ENCODE measurements at regions not wholly inside any gene's neighbourhood (a gene's known extent, or its start where the extent isn't known, plus 50 kb on each side); places are given as distances from the start of the nearest gene placed in this dataset.

DNA sequence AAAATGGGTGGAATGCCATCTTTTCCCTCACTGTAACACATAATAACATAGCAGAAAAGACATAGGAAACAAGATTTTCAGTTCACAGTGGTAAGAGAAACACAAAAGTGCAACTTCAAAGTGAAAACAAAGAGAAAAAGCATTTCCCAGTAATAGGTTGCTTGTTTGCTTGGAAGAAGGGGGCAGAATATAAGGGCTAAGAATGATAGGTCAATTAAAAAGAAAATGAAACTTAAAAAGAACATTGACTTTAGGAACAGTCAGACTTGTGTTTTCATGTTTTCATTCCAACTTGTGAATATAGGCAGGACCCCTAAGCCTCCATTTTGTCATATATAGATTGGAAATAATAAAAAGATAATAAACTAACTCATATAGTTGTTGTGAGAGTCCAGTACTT lies 168.2 kb upstream of the PPP3CA start:
- Mint-ChIP-seq H3K27ac (ENCODE audit: low read depth) (no peak overlapping the region), H3K27me3 (peaks cover 57% of the 10 kb centered on the region), H3K4me3 (no peak overlapping the region), H3K36me3 (ENCODE audit: insufficient read depth) (peaks cover 2% of the 10 kb centered on the region), H3K4me1 (no peaks in the 10 kb centered on the region), H3K9me3 (no peaks in the 10 kb centered on the region)
- DNase-seq (ENCODE audit: low spot score in 2 of 2): no peak
- no peak for ATAC-seq (replicated peaks; ENCODE audit: extremely low read depth, poor library complexity, severe bottlenecking)

DNA sequence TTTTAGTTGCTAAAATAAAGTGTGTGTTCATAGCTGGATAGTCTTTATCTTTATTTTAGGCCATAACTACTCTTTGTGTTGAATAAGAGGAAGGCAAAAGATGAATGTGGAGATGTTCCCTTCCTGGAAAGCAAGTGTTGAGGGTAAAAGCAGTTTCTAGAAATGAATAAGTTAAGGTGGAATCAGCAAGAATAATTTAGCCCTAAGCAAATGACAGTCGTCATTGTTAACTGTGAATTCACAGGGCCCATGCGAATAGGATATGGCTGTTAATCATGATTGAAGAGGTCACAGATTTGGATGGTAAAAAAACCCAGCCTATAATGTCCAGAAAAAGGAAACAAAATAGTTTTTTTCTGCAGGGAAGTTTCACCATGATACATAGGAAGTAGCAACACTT lies 167.8 kb upstream of the PPP3CA start:
- ATAC-seq (replicated peaks; ENCODE audit: extremely low read depth, poor library complexity, severe bottlenecking) (no peak), DNase-seq (ENCODE audit: low spot score in 2 of 2) (no peak)
- no peak overlapping the region for H3K4me3 Mint-ChIP-seq
- H3K27ac Mint-ChIP-seq (ENCODE audit: low read depth): no peak overlapping the region
- peaks cover 2% of the 10 kb centered on the region for H3K36me3 Mint-ChIP-seq (ENCODE audit: insufficient read depth)
- no peaks in the 10 kb centered on the region for H3K9me3 Mint-ChIP-seq
- H3K4me1 Mint-ChIP-seq: no peaks in the 10 kb centered on the region
- H3K27me3 Mint-ChIP-seq: peaks cover 57% of the 10 kb centered on the region

- H3K36me3 Mint-ChIP-seq (ENCODE audit: insufficient read depth): peaks cover 2% of the 10 kb centered on the region
- H3K4me3 Mint-ChIP-seq: no peak overlapping the region
- H3K4me1 Mint-ChIP-seq: no peaks in the 10 kb centered on the region
- no peaks in the 10 kb centered on the region for H3K9me3 Mint-ChIP-seq
- H3K27me3 Mint-ChIP-seq: peaks cover 44% of the 10 kb centered on the region
- H3K27ac Mint-ChIP-seq (ENCODE audit: low read depth): no peak overlapping the region
- no peak for ATAC-seq (replicated peaks; ENCODE audit: extremely low read depth, poor library complexity, severe bottlenecking)
- DNase-seq (ENCODE audit: low spot score in 2 of 2): no peak
These were observed 165.1 kb upstream of the PPP3CA start for GRCh38 chr4:101512416-101512815.

- Mint-ChIP-seq H3K27ac (ENCODE audit: low read depth) (no peak overlapping the region), H3K9me3 (no peaks in the 10 kb centered on the region), H3K4me3 (no peak overlapping the region), H3K36me3 (ENCODE audit: insufficient read depth) (no peaks in the 10 kb centered on the region), H3K4me1 (no peaks in the 10 kb centered on the region), H3K27me3 (no peaks in the 10 kb centered on the region)
- no peak for DNase-seq (ENCODE audit: low spot score in 2 of 2)
- ATAC-seq (replicated peaks; ENCODE audit: extremely low read depth, poor library complexity, severe bottlenecking): no peak
These were observed 154.1 kb upstream of the PPP3CA start for GRCh38 chr4:101501421-101501820.

DNA sequence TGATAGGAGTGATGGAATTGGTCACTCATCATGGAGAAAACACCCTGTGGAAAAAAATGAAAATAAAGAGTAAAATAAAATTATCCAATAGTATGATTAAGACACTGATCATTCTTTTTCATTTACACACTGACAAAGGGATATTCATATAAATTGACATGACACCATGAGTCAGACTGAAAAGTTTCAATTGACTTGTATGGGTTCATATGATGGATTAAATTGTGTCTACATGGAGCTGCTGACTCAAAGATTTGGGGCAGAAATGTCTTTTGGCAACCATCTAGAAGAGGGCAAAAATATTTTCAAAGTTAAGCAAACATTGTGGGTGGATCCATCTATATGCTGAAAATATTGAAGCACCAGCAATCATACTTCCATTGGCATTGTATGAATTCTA lies 153.4 kb upstream of the PPP3CA start:
- Mint-ChIP-seq H3K4me1 (no peaks in the 10 kb centered on the region), H3K9me3 (no peaks in the 10 kb centered on the region), H3K4me3 (no peak overlapping the region), H3K27ac (ENCODE audit: low read depth) (no peak overlapping the region), H3K27me3 (no peaks in the 10 kb centered on the region), H3K36me3 (ENCODE audit: insufficient read depth) (no peaks in the 10 kb centered on the region)
- ATAC-seq (replicated peaks; ENCODE audit: extremely low read depth, poor library complexity, severe bottlenecking): no peak
- DNase-seq (ENCODE audit: low spot score in 2 of 2): no peak

- no peak for DNase-seq (ENCODE audit: low spot score in 2 of 2)
- Mint-ChIP-seq H3K27me3 (peaks cover 14% of the 10 kb centered on the region), H3K27ac (ENCODE audit: low read depth) (no peak overlapping the region), H3K4me1 (peaks cover 5% of the 10 kb centered on the region), H3K9me3 (no peaks in the 10 kb centered on the region), H3K4me3 (no peak overlapping the region), H3K36me3 (ENCODE audit: insufficient read depth) (no peaks in the 10 kb centered on the region)
- no peak for ATAC-seq (replicated peaks; ENCODE audit: extremely low read depth, poor library complexity, severe bottlenecking)
These were observed 127.9 kb upstream of the PPP3CA start for GRCh38 chr4:101475246-101475645.

GRCh38 chr4:101471201-101471600 lies 123.9 kb upstream of the PPP3CA start:
- no peak overlapping the region for H3K4me3 Mint-ChIP-seq
- H3K4me1 Mint-ChIP-seq: peaks cover 5% of the 10 kb centered on the region
- no peaks in the 10 kb centered on the region for H3K9me3 Mint-ChIP-seq
- H3K27ac Mint-ChIP-seq (ENCODE audit: low read depth): no peak overlapping the region
- H3K27me3 Mint-ChIP-seq: peaks cover 25% of the 10 kb centered on the region
- ATAC-seq (replicated peaks; ENCODE audit: extremely low read depth, poor library complexity, severe bottlenecking): no peak
- no peak for DNase-seq (ENCODE audit: low spot score in 2 of 2)
- no peaks in the 10 kb centered on the region for H3K36me3 Mint-ChIP-seq (ENCODE audit: insufficient read depth)

DNA sequence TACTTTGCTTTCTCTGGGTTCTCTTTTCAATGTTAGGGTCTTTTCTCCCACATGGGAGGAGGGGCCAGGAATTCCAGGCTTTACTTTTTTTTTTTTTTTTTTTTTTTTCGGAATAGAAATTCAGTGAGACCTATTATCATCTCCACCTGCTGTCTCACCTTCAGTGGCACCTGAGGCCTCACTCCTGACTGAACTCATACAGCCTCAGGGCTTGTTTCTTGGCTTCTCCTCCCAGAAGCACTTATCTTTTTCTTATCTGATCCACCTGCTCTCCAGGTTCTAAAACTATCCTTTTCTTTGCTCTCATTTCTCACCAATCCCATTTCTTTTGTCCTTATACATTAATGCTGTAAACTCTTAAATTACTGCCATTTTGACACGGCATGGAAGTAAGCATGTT lies 117.3 kb upstream of the PPP3CA start:
- Mint-ChIP-seq H3K27ac (ENCODE audit: low read depth) (no peak overlapping the region), H3K36me3 (ENCODE audit: insufficient read depth) (peaks cover 2% of the 10 kb centered on the region), H3K27me3 (peaks cover 27% of the 10 kb centered on the region), H3K4me3 (no peak overlapping the region), H3K4me1 (no peaks in the 10 kb centered on the region), H3K9me3 (no peaks in the 10 kb centered on the region)
- ATAC-seq (replicated peaks; ENCODE audit: extremely low read depth, poor library complexity, severe bottlenecking) (no peak), DNase-seq (ENCODE audit: low spot score in 2 of 2) (no peak)

DNA sequence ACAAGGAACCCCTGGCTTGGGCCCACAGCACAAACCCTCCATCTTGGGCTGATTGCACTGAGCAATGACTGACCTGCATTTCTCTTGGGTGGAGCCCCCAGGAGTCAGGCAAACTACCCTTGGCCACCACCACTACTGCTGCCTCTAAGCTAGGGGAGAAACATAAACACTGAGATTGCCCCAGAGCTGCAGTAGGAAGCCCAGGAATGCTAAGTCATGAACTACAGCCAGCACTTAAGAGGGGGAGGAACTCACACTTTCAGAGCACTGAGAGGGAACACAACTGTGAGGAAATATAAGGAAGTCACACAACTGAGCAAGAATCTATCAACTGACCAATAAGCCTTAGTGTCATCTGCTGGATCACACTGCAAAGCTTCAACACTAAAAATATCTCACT lies 111.6 kb upstream of the PPP3CA start:
- DNase-seq (ENCODE audit: low spot score in 2 of 2) (no peak), ATAC-seq (replicated peaks; ENCODE audit: extremely low read depth, poor library complexity, severe bottlenecking) (no peak)
- Mint-ChIP-seq H3K4me3 (no peak overlapping the region), H3K4me1 (no peaks in the 10 kb centered on the region), H3K9me3 (no peaks in the 10 kb centered on the region), H3K36me3 (ENCODE audit: insufficient read depth) (no peaks in the 10 kb centered on the region), H3K27me3 (peaks cover 59% of the 10 kb centered on the region), H3K27ac (ENCODE audit: low read depth) (no peak overlapping the region)

DNA sequence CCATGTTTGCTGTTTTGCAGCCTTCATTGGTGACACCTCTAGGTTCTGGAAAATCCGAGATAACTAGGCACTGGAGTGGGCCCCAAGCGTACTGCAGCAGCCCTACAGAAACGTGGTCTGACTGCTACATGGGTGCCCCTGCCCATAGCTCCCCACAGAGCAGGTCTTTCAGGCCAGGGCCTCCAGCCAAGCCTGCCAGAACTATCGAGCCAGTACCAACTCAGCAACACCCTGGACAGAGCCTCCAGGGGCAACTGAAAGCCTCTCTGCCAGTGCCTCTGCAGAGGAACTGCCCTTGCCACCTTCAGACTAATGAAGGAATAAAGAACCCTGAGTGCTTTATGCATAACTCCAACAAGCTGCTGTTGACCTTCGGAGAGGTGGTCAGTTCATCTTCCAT lies 111.1 kb upstream of the PPP3CA start:
- DNase-seq (ENCODE audit: low spot score in 2 of 2) (no peak), ATAC-seq (replicated peaks; ENCODE audit: extremely low read depth, poor library complexity, severe bottlenecking) (no peak)
- no peak overlapping the region for H3K4me3 Mint-ChIP-seq
- no peak overlapping the region for H3K27ac Mint-ChIP-seq (ENCODE audit: low read depth)
- H3K4me1 Mint-ChIP-seq: no peaks in the 10 kb centered on the region
- no peaks in the 10 kb centered on the region for H3K9me3 Mint-ChIP-seq
- no peaks in the 10 kb centered on the region for H3K36me3 Mint-ChIP-seq (ENCODE audit: insufficient read depth)
- H3K27me3 Mint-ChIP-seq: peaks cover 59% of the 10 kb centered on the region

GRCh38 chr4:101451086-101451485 lies 103.8 kb upstream of the PPP3CA start:
- H3K4me1 Mint-ChIP-seq: no peaks in the 10 kb centered on the region
- ATAC-seq (replicated peaks; ENCODE audit: extremely low read depth, poor library complexity, severe bottlenecking) (no peak), DNase-seq (ENCODE audit: low spot score in 2 of 2) (no peak)
- no peak overlapping the region for H3K27ac Mint-ChIP-seq (ENCODE audit: low read depth)
- no peaks in the 10 kb centered on the region for H3K36me3 Mint-ChIP-seq (ENCODE audit: insufficient read depth)
- peaks cover 16% of the 10 kb centered on the region for H3K27me3 Mint-ChIP-seq
- H3K9me3 Mint-ChIP-seq: no peaks in the 10 kb centered on the region
- no peak overlapping the region for H3K4me3 Mint-ChIP-seq

DNA sequence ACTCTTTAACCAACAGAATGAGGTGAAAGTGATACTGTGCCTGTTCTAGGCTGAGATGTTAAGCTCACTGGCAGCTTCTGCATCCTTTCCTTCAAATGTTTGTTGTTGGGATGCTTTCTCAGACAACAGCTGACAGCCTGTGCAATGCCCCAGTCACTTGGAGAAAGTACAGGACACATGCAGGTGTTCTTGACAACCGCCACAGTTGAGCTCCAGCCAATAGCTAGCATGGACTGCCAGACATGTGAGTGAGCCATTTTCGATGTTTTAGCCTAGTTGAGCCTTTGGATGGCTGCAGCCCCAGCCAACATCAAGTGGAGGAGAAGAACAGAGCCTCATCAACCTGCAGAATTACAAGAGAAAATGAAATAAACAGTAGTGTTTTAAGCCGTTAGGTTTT lies 94.1 kb upstream of the PPP3CA start:
- Mint-ChIP-seq H3K4me1 (no peaks in the 10 kb centered on the region), H3K27ac (ENCODE audit: low read depth) (no peak overlapping the region), H3K4me3 (no peak overlapping the region), H3K36me3 (ENCODE audit: insufficient read depth) (no peaks in the 10 kb centered on the region), H3K9me3 (no peaks in the 10 kb centered on the region), H3K27me3 (peaks cover 16% of the 10 kb centered on the region)
- no peak for DNase-seq (ENCODE audit: low spot score in 2 of 2)
- no peak for ATAC-seq (replicated peaks; ENCODE audit: extremely low read depth, poor library complexity, severe bottlenecking)

DNA sequence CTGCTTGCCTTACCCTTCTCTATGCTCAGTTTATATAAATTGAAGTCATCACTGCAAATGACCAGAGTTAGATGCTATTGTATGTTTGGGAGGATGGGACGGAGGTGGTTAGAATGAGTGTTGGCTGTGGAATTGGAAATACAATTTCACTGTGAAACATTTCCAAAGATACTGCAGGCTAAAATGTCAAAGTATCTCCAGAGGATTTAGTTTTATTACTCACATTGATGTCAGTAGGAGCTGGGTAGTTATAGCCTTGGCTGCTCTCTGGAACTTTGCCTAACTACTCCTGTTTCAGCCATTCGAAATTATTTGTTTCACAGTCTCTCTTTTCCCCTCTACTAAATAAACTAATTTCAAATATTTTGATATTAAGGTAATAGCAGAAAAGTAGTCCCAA lies 92.6 kb upstream of the PPP3CA start:
- DNase-seq (ENCODE audit: low spot score in 2 of 2): no peak
- H3K27me3 Mint-ChIP-seq: peaks cover 16% of the 10 kb centered on the region
- H3K27ac Mint-ChIP-seq (ENCODE audit: low read depth): no peak overlapping the region
- H3K36me3 Mint-ChIP-seq (ENCODE audit: insufficient read depth): no peaks in the 10 kb centered on the region
- no peaks in the 10 kb centered on the region for H3K4me1 Mint-ChIP-seq
- H3K4me3 Mint-ChIP-seq: no peak overlapping the region
- ATAC-seq (replicated peaks; ENCODE audit: extremely low read depth, poor library complexity, severe bottlenecking): no peak
- H3K9me3 Mint-ChIP-seq: no peaks in the 10 kb centered on the region

DNA sequence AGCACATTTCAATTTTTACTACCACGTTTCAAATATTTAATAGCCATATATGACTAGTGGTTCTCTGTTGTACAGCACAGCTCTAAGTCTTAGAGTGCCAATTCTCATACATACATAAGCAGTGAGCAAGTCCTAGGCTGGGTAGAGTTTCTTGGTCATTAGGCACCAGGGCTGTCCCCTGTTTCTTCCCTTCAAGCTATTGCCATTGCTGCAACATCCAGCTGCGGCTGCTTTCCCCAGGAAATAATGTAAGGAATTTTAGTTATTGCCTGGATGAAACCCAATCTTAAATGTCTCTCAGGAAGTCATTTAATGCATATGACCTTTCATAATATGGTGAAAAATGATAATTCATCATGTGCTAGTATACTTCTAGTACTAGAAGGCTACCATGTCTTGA lies 74.1 kb upstream of the PPP3CA start:
- ATAC-seq (replicated peaks; ENCODE audit: extremely low read depth, poor library complexity, severe bottlenecking): no peak
- no peak overlapping the region for H3K27ac Mint-ChIP-seq (ENCODE audit: low read depth)
- peaks cover 18% of the 10 kb centered on the region for H3K27me3 Mint-ChIP-seq
- H3K4me3 Mint-ChIP-seq: no peak overlapping the region
- no peaks in the 10 kb centered on the region for H3K36me3 Mint-ChIP-seq (ENCODE audit: insufficient read depth)
- no peak for DNase-seq (ENCODE audit: low spot score in 2 of 2)
- H3K4me1 Mint-ChIP-seq: peaks cover 32% of the 10 kb centered on the region
- H3K9me3 Mint-ChIP-seq: no peaks in the 10 kb centered on the region

Measured in central memory CD8-positive, alpha-beta T cell (primary cell).